ENCODE measurements at regions not wholly inside any gene's neighbourhood (a gene's known extent, or its start where the extent isn't known, plus 50 kb on each side); places are given as distances from the start of the nearest gene placed in this dataset.
"Not testable (repeated sequence)": the region's sequence is repeated elsewhere in the genome, so short reads cannot be mapped to it uniquely, and the experiment has no call there.

- DNase-seq (ENCODE audit: low read depth), result no peak
Measured at GRCh38 chr20:7792150-7792869, 147.9 kb downstream of the HAO1 start.

GRCh38 chr20:7798176-7798575, 142.1 kb downstream of the HAO1 start:
- DNase-seq (ENCODE audit: low read depth), result no peak

DNA sequence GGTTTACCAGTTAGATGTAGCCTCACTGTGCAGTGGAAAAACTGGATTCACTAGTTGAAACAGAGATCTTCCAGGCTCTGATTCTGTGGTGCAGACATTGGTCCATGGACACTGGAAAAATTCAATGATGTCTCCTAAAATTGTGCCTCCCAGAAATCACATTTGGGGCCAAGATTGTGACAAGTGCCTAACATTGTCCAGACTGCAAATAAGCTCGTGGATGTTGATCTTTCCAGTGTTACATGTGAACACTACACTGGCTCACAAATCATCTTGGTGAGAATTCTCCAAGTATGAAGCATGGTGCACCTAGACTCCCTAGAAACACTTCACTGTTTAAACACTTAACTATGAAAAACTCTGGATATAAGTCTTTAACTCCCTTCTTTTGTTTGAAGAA, 140.4 kb downstream of the HAO1 start:
- no peak for DNase-seq (ENCODE audit: low read depth)

DNA sequence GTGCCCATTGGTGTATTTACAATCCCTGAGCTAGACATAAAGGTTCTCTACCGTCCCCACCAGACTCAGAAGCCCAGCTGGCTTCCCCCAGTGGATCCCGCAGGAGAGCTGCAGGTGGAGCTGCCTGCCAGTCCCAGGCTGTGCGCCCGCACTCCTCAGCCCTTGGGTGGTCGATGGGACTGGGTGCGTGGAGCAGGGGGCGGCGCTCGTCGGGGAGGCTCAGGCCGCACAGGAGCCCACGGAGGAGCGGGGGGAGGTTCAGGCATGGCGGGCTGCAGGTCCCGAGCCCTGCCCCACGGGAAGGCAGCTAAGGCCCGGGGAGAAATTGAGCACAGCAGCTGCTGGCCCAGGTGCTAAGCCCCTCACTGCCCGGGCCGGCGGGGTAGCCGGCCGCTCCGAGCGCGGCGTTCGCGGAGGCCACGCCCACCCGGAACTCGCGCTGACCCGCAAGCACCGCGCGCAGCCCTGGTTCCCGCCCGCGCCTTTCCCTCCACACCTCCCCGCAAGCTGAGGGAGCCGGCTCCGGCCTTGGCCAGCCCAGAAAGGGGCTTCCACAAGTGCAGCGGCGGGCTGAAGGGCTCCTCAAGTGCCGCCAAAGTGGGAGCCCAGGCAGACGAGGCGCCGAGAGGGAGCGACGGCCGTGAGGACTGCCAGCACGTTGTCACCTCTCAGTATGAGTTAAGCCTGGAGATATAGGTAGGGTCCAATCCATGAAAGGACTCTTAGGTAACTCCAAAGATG, 136.7 kb downstream of the HAO1 start:
- not testable (repeated sequence) for DNase-seq (ENCODE audit: low read depth)

DNA sequence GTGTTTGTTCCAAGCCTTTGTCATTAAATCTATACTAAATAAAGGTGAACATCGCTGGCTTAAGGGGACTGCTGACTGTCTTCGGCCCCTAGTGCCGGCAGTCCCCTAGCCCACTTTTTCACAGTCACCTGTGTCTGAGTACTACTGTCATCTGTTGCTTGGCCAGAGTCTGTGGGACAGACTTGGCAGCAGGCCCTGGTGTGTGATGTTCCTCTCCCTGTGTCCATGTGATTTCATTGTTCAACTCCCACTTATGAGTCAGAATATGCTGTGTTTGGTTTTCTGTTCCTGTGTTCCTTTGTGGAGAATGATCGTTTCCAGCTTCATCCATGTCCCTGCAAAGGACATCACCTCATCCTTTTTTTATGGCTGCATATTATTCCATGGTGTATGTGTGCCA, 133.4 kb downstream of the HAO1 start:
- no peak for DNase-seq (ENCODE audit: low read depth)

DNA sequence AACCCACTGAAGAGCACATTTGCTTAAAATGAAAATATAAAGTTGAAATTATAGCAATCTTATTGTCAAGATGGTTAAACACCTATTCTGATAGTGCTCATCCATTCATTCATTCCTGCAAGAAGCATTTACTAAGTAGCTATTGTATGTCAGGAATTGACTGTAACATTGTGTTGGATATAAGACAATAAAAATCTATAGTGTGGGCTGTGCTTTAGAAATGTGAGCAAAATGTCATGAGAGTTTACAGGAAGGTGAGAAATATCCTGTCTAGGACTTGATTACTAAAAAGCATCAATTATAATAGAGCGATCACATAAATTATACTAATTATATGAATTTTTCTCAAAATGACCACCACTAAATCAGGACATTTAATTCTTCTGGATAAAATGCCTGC, 123.0 kb downstream of the HAO1 start:
- DNase-seq (ENCODE audit: low read depth), result no peak

DNA sequence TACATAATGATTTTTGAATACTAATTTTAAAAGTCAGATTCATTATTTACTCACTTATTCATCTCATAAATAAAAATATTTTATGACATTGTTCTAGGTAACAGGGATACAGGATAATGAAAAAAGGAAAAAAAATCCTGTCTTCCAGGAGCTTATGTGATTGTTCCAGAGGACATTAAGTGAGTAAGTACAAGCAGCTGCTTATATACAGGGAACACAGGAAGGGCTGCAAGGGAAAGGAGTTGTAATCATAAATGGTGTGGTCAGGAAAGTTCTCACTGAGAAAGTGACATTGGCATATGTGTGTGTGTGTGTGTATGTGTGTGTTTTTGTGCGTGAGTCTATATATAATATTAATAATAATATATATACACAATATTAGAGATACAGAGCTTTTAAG, 121.8 kb downstream of the HAO1 start:
- no peak for DNase-seq (ENCODE audit: low read depth)

DNA sequence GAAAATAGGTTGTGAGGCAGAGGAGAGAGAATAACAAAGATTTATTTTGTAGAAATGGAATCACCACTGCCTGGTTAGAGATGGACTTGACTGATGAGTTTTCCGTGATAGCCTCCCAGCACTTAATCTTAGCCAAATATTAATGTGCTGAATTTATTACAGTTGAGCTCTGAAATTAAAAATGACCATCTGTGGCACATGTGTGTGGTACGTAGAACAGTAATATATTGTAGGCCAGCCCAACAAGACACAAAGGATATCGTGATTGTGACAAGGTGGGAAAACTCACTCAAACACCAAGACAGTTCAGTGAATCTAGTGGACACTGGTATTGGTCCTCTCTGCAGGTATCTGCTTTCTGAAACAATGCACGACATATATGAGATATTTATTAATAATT, 119.4 kb downstream of the HAO1 start:
- no peak for DNase-seq (ENCODE audit: low read depth)

DNA sequence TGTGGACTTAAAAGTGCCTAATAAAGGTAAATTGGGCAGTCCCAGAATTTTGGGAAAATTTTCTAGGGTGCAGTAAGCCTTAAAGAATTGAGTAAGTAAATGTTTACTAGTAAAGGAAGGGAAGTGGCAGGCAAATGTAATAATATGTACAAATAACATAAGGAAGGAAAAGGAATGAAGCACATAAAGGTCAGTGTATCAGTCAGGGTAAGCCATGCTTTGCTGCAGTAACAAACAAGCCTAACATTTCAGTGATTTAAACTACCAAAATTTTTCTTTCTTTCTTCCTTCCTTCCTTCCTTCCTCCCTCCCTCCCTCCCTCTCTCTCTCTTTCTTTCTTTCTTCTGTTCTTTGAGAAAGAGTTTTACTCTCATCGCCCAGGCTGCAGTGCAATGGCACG, 117.5 kb downstream of the HAO1 start:
- no peak for DNase-seq (ENCODE audit: low read depth)

GRCh38 chr20:7828437-7828836, 111.8 kb downstream of the HAO1 start:
- no peak for DNase-seq (ENCODE audit: low read depth)

DNA sequence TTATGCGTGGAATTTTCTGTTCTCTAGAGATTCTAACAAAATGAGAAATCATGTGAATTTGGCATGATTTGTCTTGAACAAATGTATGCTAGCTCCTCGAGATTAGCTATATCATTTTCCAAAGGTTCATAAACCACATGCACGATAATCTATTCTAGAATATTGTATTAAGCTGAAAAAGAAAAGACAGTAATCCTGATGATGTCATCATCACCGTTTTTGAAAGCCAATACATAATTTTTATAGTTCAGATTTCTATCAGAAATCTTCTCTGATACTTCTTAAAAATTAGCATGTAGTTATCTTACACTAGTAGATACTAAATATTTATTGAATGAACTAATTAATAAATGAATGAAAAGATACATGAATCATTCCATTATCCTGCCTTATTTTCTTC, 111.2 kb downstream of the HAO1 start:
- DNase-seq (ENCODE audit: low read depth), result no peak

- DNase-seq (ENCODE audit: low read depth), result no peak
Measured at GRCh38 chr20:7829776-7830175, 110.5 kb downstream of the HAO1 start.
